ENCODE measurements at regions not wholly inside any gene's neighbourhood (a gene's known extent, or its start where the extent isn't known, plus 50 kb on each side); places are given as distances from the start of the nearest gene placed in this dataset.
A peak's percentile ranks its signal among the peaks of the same experiment; 100 is the strongest.

GRCh38 chr6:14796974-14797762, 448.7 kb upstream of the JARID2 start:
- no peak for TF ChIP-seq CTCF (IDR thresholded peaks at IDR 0.05; ENCODE audit: low read depth, low read length, missing control alignments)
- in situ Hi-C loops (cut with HindIII; ENCODE audit: low sequenced_read_pairs): no loop called here
- H3K4me3 ChIP-seq (ENCODE audit: low read depth, low read length): no peak overlapping the region
- no peak for DNase-seq (ENCODE audit: low read depth)

- in situ Hi-C loops (cut with HindIII; ENCODE audit: low sequenced_read_pairs): no loop called here
- no peak for DNase-seq (ENCODE audit: low read depth)
Observed at GRCh38 chr6:14797875-14798593, 447.8 kb upstream of the JARID2 start.

GRCh38 chr6:14798594-14798982, 447.3 kb upstream of the JARID2 start:
- no peak for DNase-seq (ENCODE audit: low read depth)
- TF ChIP-seq CTCF (IDR thresholded peaks at IDR 0.05; ENCODE audit: low read depth, low read length, missing control alignments): no peak
- no peak overlapping the region for H3K4me3 ChIP-seq (ENCODE audit: low read depth, low read length)
- in situ Hi-C loops (cut with HindIII; ENCODE audit: low sequenced_read_pairs): no loop called here

More at GRCh38 chr6:14797875-14798593, 447.8 kb upstream of the JARID2 start:
- no peak overlapping the region for H3K4me3 ChIP-seq (ENCODE audit: low read depth, low read length)
- no peak for TF ChIP-seq CTCF (IDR thresholded peaks at IDR 0.05; ENCODE audit: low read depth, low read length, missing control alignments)

GRCh38 chr6:14798996-14799588, 446.8 kb upstream of the JARID2 start:
- in situ Hi-C loops (cut with HindIII; ENCODE audit: low sequenced_read_pairs): no loop called here
- no peak overlapping the region for H3K4me3 ChIP-seq (ENCODE audit: low read depth, low read length)
- no peak for DNase-seq (ENCODE audit: low read depth)
- no peak for TF ChIP-seq CTCF (IDR thresholded peaks at IDR 0.05; ENCODE audit: low read depth, low read length, missing control alignments)

GRCh38 chr6:14799928-14800327, 445.9 kb upstream of the JARID2 start:
- TF ChIP-seq CTCF (IDR thresholded peaks at IDR 0.05; ENCODE audit: low read depth, low read length, missing control alignments): no peak
- in situ Hi-C loops (cut with HindIII; ENCODE audit: low sequenced_read_pairs): no loop called here
- no peak overlapping the region for H3K4me3 ChIP-seq (ENCODE audit: low read depth, low read length)
- DNase-seq (ENCODE audit: low read depth): peak; percentile 70

GRCh38 chr6:14802514-14803160, 443.2 kb upstream of the JARID2 start:
- in situ Hi-C loops (cut with HindIII; ENCODE audit: low sequenced_read_pairs): no loop called here
- no peak for TF ChIP-seq CTCF (IDR thresholded peaks at IDR 0.05; ENCODE audit: low read depth, low read length, missing control alignments)
- no peak for DNase-seq (ENCODE audit: low read depth)
- H3K4me3 ChIP-seq (ENCODE audit: low read depth, low read length): no peak overlapping the region

All from astrocyte of the cerebellum (primary cell).